ENCODE measurements at regions not wholly inside any gene's neighbourhood (a gene's known extent, or its start where the extent isn't known, plus 50 kb on each side); places are given as distances from the start of the nearest gene placed in this dataset.

- ATAC-seq (no peak), DNase-seq (no peak), FAIRE-seq (no peak)
- H3K4me3 ChIP-seq = no peak overlapping the region
- intact Hi-C loops (cut with DNase I) = no loop called here
- H3K4me1 ChIP-seq = no peaks in the 10 kb centered on the region
- H3K27ac ChIP-seq = no peak overlapping the region
- TF ChIP-seq, protein P1, sequence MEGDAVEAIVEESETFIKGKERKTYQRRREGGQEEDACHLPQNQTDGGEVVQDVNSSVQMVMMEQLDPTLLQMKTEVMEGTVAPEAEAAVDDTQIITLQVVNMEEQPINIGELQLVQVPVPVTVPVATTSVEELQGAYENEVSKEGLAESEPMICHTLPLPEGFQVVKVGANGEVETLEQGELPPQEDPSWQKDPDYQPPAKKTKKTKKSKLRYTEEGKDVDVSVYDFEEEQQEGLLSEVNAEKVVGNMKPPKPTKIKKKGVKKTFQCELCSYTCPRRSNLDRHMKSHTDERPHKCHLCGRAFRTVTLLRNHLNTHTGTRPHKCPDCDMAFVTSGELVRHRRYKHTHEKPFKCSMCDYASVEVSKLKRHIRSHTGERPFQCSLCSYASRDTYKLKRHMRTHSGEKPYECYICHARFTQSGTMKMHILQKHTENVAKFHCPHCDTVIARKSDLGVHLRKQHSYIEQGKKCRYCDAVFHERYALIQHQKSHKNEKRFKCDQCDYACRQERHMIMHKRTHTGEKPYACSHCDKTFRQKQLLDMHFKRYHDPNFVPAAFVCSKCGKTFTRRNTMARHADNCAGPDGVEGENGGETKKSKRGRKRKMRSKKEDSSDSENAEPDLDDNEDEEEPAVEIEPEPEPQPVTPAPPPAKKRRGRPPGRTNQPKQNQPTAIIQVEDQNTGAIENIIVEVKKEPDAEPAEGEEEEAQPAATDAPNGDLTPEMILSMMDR (IDR thresholded peaks at IDR 0.05) = no peak
- H3K27me3 ChIP-seq = no peaks in the 10 kb centered on the region
- no peaks in the 10 kb centered on the region for H3K9me3 ChIP-seq
- no peaks in the 10 kb centered on the region for H3K36me3 ChIP-seq
Measured at GRCh38 chr4:19944251-19944650, 307.5 kb upstream of the SLIT2 start.

- 55 to 72% methylated on average over 2 of the region's 2 CpGs for WGBS, 2 donors
- no peaks in the 10 kb centered on the region for H3K4me1 ChIP-seq
- H3K27ac ChIP-seq = no peak overlapping the region
- ATAC-seq = no peak
- no peaks in the 10 kb centered on the region for H3K9me3 ChIP-seq
- H3K27me3 ChIP-seq = no peaks in the 10 kb centered on the region
- H3K36me3 ChIP-seq = no peaks in the 10 kb centered on the region
- intact Hi-C loops (cut with DNase I) = no loop called here
- FAIRE-seq = no peak
- TF ChIP-seq, protein P1 (IDR thresholded peaks at IDR 0.05) = no peak
- H3K4me3 ChIP-seq = no peak overlapping the region
- DNase-seq = no peak
Measured at GRCh38 chr4:19941434-19941833, 310.3 kb upstream of the SLIT2 start.

DNA sequence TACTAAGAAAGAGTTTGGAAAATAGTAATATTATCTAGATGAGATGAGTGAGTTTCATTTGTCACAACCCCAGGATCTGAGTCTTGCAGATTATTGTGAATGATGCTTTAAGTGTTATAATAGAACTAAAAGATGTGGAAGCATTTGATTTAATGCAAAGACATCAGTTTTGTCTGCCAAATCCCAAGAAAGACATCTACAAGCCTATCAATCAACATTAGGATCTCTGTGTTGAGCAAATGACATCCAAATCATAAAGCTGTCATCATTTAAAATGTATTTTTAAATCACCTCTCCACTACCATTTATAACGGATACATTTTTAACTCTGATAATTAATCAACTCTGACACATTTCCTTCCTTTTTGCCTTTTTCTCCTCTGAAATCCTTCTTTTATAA is 310.8 kb upstream of the SLIT2 start:
- intact Hi-C loops (cut with DNase I) = no loop called here
- WGBS, 2 donors = 48 to 53% methylated on average over 1 of the region's 1 CpG

GRCh38 chr4:19936476-19936875 is 315.2 kb upstream of the SLIT2 start:
- no peak for FAIRE-seq
- intact Hi-C loops (cut with DNase I) = no loop called here
- TF ChIP-seq, protein P1 (IDR thresholded peaks at IDR 0.05) = no peak
- no peak for DNase-seq
- no peak for ATAC-seq
- no peaks in the 10 kb centered on the region for H3K36me3 ChIP-seq
- H3K27ac ChIP-seq = no peak overlapping the region
- 19 to 26% methylated on average over 3 of the region's 3 CpGs for WGBS, 2 donors
- no peaks in the 10 kb centered on the region for H3K9me3 ChIP-seq
- H3K27me3 ChIP-seq = no peaks in the 10 kb centered on the region
- H3K4me3 ChIP-seq = no peak overlapping the region
- no peaks in the 10 kb centered on the region for H3K4me1 ChIP-seq

More for the DNA sequence above, 310.8 kb upstream of the SLIT2 start:
- DNase-seq (no peak), FAIRE-seq (no peak), ATAC-seq (no peak)
- Histone ChIP-seq H3K27me3 (no peaks in the 10 kb centered on the region), H3K36me3 (no peaks in the 10 kb centered on the region), H3K27ac (no peak overlapping the region), H3K4me1 (no peaks in the 10 kb centered on the region), H3K4me3 (no peak overlapping the region), H3K9me3 (no peaks in the 10 kb centered on the region)
- TF ChIP-seq, protein P1 (IDR thresholded peaks at IDR 0.05) = no peak

DNA sequence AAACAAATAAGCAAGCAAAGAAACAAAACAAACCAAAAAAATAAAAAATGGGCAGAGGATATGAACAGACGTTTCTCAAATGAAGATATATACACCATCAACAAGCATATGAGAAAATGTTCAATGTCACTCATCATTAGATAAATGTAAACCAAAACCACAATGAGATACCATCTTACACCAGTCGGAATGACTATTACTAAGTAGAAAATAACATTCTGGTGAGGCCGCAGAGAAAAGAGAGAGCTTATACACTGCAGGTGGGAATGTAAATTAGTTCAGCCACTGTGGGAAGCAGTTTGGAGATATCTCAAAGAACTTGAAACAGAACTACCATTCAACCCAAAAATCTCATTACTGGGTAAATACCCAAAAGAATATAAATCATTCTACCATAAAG is 321.0 kb upstream of the SLIT2 start:
- H3K27me3 ChIP-seq = no peaks in the 10 kb centered on the region
- TF ChIP-seq, protein P1 (IDR thresholded peaks at IDR 0.05) = no peak
- intact Hi-C loops (cut with DNase I) = no loop called here
- FAIRE-seq = no peak
- DNase-seq = no peak
- no peaks in the 10 kb centered on the region for H3K9me3 ChIP-seq
- 62 to 67% methylated on average over 3 of the region's 3 CpGs for WGBS, 2 donors
- no peak overlapping the region for H3K27ac ChIP-seq
- no peak overlapping the region for H3K4me3 ChIP-seq
- H3K4me1 ChIP-seq = no peaks in the 10 kb centered on the region
- no peaks in the 10 kb centered on the region for H3K36me3 ChIP-seq
- ATAC-seq = no peak
